GM19238 (cell line): ENCODE measurements at regions not wholly inside any gene's neighbourhood (a gene's known extent, or its start where the extent isn't known, plus 50 kb on each side); places are given as distances from the start of the nearest gene placed in this dataset.
"Not testable (repeated sequence)": the region's sequence is repeated elsewhere in the genome, so short reads cannot be mapped to it uniquely, and the experiment has no call there.

Source experiments
- DNase-seq: peaks from one replicate; pipeline ENCODE4 v3.0.0; 2011; ENCODE audit warnings: low spot score; ENCODE audit not compliant: insufficient read length

GRCh38 chr1:57599236-57599994 is 175.6 kb upstream of the DAB1 start:
- DNase-seq = no peak

DNA sequence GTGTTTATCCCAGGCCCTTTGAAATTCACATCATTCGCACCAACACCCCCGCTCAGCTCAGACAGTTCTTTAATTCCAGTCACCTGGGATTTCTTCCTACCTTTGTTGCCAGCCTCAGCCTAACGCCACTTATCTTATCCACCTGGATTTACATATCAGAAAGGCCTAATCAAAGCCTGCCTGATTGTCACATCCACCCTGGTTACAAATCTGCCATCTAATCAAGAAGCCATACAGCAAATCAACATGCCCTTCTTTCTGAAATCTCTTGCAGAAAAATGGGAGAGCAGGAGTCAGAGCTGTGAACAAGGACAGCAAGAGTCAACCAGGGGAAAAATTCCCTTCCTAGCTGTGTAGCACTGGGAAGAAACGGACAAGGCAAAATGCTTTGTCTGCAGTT is 173.2 kb upstream of the DAB1 start:
- no peak for DNase-seq

DNA sequence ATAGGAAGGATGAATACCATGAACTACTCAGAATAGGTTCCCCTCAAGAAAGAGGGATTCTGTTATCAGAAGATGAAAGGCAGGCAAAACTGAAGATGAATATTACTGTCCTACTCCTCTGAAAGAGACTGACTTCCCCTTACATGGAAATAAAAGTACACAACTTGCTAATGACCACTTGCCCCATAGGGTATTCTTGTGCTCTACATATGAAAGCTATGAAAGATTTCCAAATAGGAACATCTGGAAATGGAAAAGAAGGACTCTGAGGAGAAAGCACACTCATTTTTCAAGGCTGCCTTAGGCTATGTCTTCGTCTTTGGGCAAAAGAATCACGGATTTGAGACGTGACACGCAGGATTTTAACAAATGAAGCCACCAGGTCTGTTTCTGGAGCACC is 170.1 kb upstream of the DAB1 start:
- DNase-seq = no peak

- DNase-seq = no peak
Observed at GRCh38 chr1:57591842-57592241, 168.0 kb upstream of the DAB1 start.

DNA sequence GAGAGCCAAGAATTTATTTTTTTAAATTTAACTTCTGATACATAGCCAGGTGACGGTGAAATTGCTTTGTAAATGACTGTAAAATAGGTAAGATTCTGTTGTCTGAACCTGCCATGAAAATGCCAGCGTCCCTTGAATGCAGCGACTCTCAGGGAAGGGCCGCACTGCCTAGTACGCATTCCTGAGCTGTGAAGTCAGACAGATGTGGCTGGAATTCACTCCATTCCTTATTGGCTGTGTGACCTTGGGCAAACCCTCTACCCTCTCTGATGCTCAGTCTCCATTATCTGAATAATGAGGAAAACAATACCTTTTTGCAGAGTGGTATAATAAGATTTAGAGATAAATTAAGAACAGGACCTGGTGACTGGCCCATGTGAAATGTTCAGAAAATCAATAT is 167.1 kb upstream of the DAB1 start:
- no peak for DNase-seq

- DNase-seq = no peak
Observed at GRCh38 chr1:57586842-57587241, 163.0 kb upstream of the DAB1 start.

- no peak for DNase-seq
Observed at GRCh38 chr1:57578680-57579079, 154.8 kb upstream of the DAB1 start.

- no peak for DNase-seq
Observed at GRCh38 chr1:57578099-57578498, 154.2 kb upstream of the DAB1 start.

DNA sequence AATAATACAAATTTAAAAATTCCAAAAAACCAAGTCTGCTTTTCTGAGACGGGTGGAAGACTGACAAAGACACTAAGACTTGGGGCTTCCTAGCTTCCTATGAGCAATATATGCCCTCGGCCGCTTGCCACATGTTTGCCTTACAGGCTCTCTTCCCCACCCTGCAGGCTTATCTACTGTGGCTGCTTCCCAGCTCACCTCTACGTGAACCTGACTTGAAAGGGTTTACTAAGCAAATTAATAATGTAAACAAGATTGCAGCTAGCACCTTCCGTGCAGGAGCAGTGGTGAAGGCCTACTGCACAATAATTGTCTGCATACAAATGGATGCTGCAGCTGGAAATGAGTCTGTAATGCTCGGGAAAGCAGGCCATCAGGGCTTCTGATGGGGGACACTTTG is 152.9 kb upstream of the DAB1 start:
- DNase-seq = no peak

- no peak for DNase-seq
Observed at GRCh38 chr1:57572016-57572415, 148.2 kb upstream of the DAB1 start.

DNA sequence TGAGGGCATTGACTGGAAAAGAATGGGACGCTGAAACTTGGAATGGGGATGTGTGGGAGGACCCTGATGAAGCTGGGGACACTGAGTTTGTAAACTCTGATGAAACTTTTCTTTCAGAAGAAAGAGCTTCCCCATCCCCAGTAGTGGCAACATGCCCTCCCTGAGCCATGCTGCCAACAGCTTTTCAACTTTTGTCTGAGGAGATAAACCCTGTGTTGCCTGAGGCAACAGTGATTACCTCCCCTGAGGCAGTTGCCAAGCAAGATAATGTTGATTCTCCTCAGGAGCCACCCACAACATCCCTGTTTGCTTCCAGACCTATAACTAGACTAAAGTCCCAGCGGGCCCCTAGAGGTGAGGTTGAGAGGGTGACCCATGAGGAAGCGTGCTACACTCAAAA is 134.2 kb upstream of the DAB1 start:
- not testable (repeated sequence) for DNase-seq

GRCh38 chr1:57553666-57554065 is 129.8 kb upstream of the DAB1 start:
- DNase-seq = no peak

DNA sequence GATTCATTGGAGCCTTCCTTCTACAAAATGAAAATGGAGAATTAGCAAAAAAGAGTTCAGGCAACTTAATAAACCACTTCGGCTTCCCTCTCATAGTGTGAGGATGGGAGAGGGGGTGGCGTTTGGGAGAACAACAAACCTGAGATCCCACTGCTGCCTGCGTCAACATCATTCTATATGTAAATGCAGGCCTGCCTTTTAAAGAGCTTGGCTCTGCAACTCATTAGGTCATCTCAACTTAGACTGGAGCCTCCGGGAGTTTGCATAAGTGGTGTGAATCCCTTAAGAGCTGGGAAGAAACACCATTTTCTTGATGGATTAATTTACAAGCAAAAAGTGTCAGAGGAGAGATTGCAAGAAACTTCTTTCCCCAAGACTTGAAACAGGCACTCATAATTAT is 127.6 kb upstream of the DAB1 start:
- no peak for DNase-seq

DNA sequence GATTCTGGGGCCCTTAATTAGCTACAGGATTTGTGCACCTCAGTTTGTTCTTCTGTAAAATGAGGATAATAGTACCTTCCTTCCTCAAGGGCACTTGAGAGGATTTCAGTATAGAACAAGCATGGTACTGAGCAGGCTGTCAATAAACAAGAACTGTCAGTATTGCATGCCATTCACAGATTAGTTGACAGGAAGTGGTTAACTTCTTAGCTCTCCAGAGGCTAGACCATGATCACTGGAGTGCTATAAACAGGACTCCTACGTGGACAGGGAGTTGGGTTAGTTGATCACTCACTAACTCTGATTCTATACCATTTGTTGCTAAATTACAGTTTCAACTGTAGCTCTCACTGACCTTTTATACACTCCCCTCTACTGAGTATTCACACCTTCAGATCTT is 126.2 kb upstream of the DAB1 start:
- DNase-seq = no peak

DNA sequence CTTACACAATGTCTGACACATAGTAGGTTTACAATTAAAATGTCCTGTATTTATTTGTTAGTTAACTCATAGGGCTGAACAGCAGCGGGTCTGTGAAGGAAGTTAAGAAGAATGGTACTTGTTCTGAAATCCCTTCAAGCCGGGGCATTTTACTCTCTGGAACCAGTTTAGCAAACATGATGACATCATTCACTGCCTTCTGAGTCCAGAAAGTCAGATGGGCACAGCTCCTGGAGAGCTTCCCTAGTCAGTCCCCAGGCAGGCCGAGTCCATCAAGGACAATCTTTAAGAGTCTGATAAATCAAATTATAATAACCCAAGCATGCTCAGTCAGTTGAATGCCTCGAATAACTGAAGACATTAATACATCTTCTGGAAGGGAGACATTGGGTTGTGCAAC is 125.4 kb upstream of the DAB1 start:
- DNase-seq = no peak

DNA sequence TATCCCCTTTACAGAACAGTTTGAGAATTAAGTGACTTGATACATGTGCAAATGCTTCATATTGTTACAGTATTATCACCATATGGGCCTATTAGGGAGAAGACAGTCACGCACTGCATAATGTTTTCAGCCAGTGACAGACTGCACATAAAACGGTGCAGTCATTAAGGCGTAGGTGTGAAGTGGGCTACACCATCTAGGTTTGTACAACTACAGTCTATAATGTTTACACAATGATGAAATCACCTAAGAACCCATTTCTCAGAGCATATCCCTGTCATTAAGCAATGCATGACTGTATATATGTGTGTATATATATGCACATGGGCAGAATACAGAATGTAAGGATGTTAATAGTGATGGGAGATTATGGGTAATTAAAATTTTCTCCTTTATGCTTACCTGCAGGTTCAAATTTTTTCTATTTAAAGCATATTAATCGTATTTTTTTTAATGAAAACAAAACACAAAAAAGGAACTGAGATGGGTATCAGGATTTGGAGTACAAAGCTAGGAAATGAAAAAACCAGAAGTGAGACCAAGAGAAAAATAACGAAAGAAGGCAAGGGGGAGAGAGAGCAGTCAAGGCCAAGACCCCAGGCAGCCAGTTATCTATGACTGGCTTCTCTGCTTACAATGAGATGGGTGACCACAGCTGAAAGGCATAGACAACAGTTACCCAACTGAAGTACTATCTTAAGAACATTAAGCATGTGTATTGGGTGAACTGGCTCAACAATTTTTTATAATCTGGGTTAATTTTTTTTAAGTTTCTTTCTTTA is 122.9 kb upstream of the DAB1 start:
- no peak for DNase-seq

DNA sequence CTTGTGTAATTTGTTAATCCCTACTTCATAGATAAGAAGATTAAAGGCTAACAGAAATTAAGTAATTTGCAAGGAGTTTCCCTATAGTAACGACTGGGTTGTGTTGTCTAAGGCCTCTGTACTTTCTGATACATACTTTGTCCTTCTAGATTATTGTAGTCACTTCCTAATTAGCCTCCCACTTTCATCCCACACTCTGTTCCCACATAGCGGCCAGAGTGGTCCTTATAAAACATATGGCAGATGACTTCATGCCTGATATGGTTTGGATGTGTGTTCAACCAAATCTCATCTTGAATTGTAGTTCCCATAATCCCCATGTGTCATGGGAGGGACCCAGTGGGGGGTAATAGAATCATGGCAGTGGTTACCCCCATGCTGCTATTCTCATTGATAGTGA is 120.5 kb upstream of the DAB1 start:
- no peak for DNase-seq

DNA sequence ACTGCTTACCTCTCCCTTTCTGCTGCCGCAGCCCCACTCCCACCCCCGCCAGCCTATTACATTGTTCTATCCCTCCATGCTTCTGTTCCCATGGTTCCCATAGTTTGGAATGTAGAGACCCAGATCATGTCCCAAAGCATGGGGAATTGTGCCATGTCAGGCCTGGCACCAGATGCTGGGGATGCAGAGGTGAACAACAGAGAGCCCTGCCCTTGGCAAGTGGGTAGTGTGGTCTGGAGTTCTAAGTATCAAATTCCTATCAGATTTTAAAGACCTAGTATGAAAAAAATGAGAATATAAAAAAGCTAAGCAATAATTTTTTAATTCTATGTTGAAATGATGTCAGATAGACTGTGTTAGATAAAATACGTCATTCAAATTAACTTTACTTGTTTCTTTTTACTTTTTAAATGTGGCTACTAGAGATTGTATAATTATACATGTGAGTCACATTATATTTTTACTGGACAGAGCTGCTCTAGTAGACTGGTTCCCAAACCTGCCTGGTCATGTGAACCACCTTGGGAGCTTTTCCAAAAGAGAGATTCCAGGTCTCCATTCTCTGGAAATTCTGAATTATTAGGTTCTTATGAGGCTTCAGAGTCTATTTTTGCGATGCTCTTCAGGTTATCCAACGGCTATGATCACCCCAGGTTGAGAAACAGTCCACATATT is 113.0 kb upstream of the DAB1 start:
- DNase-seq = no peak

- no peak for DNase-seq
Observed at GRCh38 chr1:57532299-57532698, 108.4 kb upstream of the DAB1 start.

- not testable (repeated sequence) for DNase-seq
Observed at GRCh38 chr1:57530911-57531260, 107.0 kb upstream of the DAB1 start.

DNA sequence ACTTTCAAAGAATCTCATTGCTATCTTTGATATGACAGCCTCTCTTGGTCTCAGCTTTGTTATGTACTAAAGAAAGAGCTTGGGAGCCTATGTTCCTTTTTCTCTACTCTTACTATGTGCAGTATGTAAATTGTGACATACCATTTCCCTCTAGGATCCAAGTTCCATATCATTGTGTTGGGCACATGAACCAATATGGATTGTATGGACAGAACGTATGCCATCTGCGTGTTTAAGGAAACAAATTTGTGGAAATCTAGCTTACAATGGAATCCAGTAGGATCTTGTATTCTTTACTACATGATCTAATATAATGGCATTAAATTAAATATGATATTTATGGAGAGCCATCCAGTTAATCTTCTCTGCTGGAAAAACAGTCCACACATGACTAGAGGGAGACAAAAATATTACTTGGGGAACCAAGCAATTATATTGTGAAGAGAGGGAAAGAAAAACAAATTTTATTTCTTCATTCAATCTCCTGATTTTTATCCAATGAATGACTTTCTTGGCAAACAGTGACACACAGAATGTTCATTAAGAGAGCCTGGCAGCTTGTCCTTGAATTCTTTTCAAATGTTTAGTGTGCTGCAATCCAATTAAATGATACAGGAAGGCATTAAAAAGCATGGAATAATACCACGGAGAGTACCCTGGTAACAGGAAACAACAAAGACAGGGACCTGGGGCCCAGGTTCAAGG is 106.5 kb upstream of the DAB1 start:
- DNase-seq = no peak

DNA sequence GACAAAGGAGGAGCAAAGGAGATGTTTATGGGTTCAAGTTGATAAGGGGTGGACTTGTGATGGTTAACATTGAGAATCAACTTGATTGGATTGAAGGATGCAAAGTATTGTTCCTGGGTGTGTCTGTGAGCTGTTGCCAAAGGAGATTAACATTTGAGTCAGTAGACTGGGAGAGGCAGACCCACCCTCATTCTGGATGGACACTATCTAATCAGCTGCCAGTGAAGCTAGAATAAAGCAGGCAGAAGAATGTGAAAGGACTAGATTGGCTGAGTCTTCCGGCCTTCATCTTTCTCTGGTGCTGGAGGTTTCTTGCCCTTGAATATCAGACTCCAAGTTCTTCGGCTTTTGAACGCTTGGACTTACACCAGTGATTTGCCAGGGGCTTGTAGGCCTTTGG is 98.7 kb upstream of the DAB1 start:
- no peak for DNase-seq
